Kidney epithelial cell (primary cell): ENCODE measurements at regions not wholly inside any gene's neighbourhood (a gene's known extent, or its start where the extent isn't known, plus 50 kb on each side); places are given as distances from the start of the nearest gene placed in this dataset.
"Not testable (repeated sequence)": the region's sequence is repeated elsewhere in the genome, so short reads cannot be mapped to it uniquely, and the experiment has no call there.

ENCODE experiments used
- DNase-seq: peaks from one replicate; pipeline ENCODE4 v3.0.0-alpha.2; 2010; ENCODE audit warnings: low read depth
- H3K27me3 ChIP-seq: 2 replicates; pipeline ENCODE4 v1.6.0; 2011; ENCODE audit warnings: low read length; ENCODE audit not compliant: control insufficient read depth, insufficient read depth
- H3K36me3 ChIP-seq: 2 replicates; pipeline ENCODE4 v1.5.1; 2011; ENCODE audit warnings: low read length; ENCODE audit not compliant: control insufficient read depth, insufficient read depth
- H3K4me3 ChIP-seq: 2 replicates; pipeline ENCODE4 v1.5.1; 2011; ENCODE audit warnings: low read depth, mild to moderate bottlenecking, control low read depth, low read length
- CTCF ChIP-seq: IDR thresholded peaks from 2 replicates; pipeline ENCODE4 v1.5.1; 2011; ENCODE audit warnings: mild to moderate bottlenecking, moderate library complexity, low read length, control low read depth, inconsistent platforms; ENCODE audit not compliant: insufficient read depth, poor library complexity, severe bottlenecking

- DNase-seq: no peak
- no peak for TF ChIP-seq CTCF
- H3K27me3 ChIP-seq: no peaks in the 10 kb centered on the region
- no peak overlapping the region for H3K4me3 ChIP-seq
- H3K36me3 ChIP-seq: no peaks in the 10 kb centered on the region
Measured at GRCh38 chr7:24115661-24116060, 168.3 kb upstream of the NPY start.

- not testable (repeated sequence) for H3K27me3 ChIP-seq, H3K36me3 ChIP-seq, DNase-seq, H3K4me3 ChIP-seq
Measured at GRCh38 chr7:24117903-24118499, 166.0 kb upstream of the NPY start.

- no peak for TF ChIP-seq CTCF
- Histone ChIP-seq H3K27me3 (no peaks in the 10 kb centered on the region), H3K36me3 (no peaks in the 10 kb centered on the region), H3K4me3 (no peak overlapping the region)
- no peak for DNase-seq
Measured at GRCh38 chr7:24119852-24120251, 164.1 kb upstream of the NPY start.

GRCh38 chr7:24123076-24123475 lies 160.9 kb upstream of the NPY start:
- H3K27me3 ChIP-seq: no peaks in the 10 kb centered on the region
- no peak overlapping the region for H3K4me3 ChIP-seq
- DNase-seq: no peak
- H3K36me3 ChIP-seq: no peaks in the 10 kb centered on the region
- no peak for TF ChIP-seq CTCF

GRCh38 chr7:24125765-24126164 lies 158.2 kb upstream of the NPY start:
- TF ChIP-seq CTCF: no peak

GRCh38 chr7:24127930-24128329 lies 156.1 kb upstream of the NPY start:
- no peaks in the 10 kb centered on the region for H3K27me3 ChIP-seq
- no peak for TF ChIP-seq CTCF

More at GRCh38 chr7:24125765-24126164, 158.2 kb upstream of the NPY start:
- no peak for DNase-seq
- H3K4me3 ChIP-seq: no peak overlapping the region
- no peaks in the 10 kb centered on the region for H3K36me3 ChIP-seq
- no peaks in the 10 kb centered on the region for H3K27me3 ChIP-seq

More at GRCh38 chr7:24127930-24128329, 156.1 kb upstream of the NPY start:
- no peak overlapping the region for H3K4me3 ChIP-seq
- no peak for DNase-seq
- no peaks in the 10 kb centered on the region for H3K36me3 ChIP-seq
